ENCODE measurements at regions not wholly inside any gene's neighbourhood (a gene's known extent, or its start where the extent isn't known, plus 50 kb on each side); places are given as distances from the start of the nearest gene placed in this dataset.

- DNase-seq (ENCODE audit: insufficient read length, low spot score, missing footprints): no peak
- Histone ChIP-seq H4K20me1 (ENCODE audit: insufficient read depth, low read length) (no peaks in the 10 kb centered on the region), H3K4me3 (ENCODE audit: insufficient read depth, low read length) (no peak overlapping the region), H3K27ac (ENCODE audit: low read depth, low read length) (no peak overlapping the region), H3K4me1 (ENCODE audit: insufficient read depth, low read length) (no peaks in the 10 kb centered on the region), H3K27me3 (ENCODE audit: insufficient read depth, low read length) (peaks cover 33% of the 10 kb centered on the region), H3K79me2 (ENCODE audit: insufficient read depth, low read length) (no peaks in the 10 kb centered on the region), H3K4me2 (ENCODE audit: insufficient read depth, low read length) (no peak overlapping the region), H2AFZ (ENCODE audit: low read length) (no peak overlapping the region), H3K9me3 (ENCODE audit: low read depth, low read length) (no peaks in the 10 kb centered on the region), H3K36me3 (ENCODE audit: insufficient read depth, low read length) (no peaks in the 10 kb centered on the region)
- no peak for TF ChIP-seq CTCF (IDR thresholded peaks at IDR 0.05; ENCODE audit: extremely low read depth, low read depth, low read length)
Measured at GRCh38 chr17:36817483-36818048, 119.7 kb upstream of the LHX1 start.

- Histone ChIP-seq H3K36me3 (ENCODE audit: insufficient read depth, low read length) (no peaks in the 10 kb centered on the region), H4K20me1 (ENCODE audit: insufficient read depth, low read length) (no peaks in the 10 kb centered on the region), H3K4me3 (ENCODE audit: insufficient read depth, low read length) (no peak overlapping the region), H3K27ac (ENCODE audit: low read depth, low read length) (no peak overlapping the region), H3K9me3 (ENCODE audit: low read depth, low read length) (no peaks in the 10 kb centered on the region), H3K79me2 (ENCODE audit: insufficient read depth, low read length) (no peaks in the 10 kb centered on the region), H2AFZ (ENCODE audit: low read length) (no peak overlapping the region), H3K27me3 (ENCODE audit: insufficient read depth, low read length) (peaks cover 26% of the 10 kb centered on the region), H3K4me2 (ENCODE audit: insufficient read depth, low read length) (no peak overlapping the region), H3K4me1 (ENCODE audit: insufficient read depth, low read length) (no peaks in the 10 kb centered on the region)
- TF ChIP-seq CTCF (IDR thresholded peaks at IDR 0.05; ENCODE audit: extremely low read depth, low read depth, low read length): no peak
- DNase-seq (ENCODE audit: insufficient read length, low spot score, missing footprints): no peak
Measured at GRCh38 chr17:36818134-36818825, 119.0 kb upstream of the LHX1 start.

- no peak overlapping the region for H3K4me2 ChIP-seq (ENCODE audit: insufficient read depth, low read length)
- H3K27me3 ChIP-seq (ENCODE audit: insufficient read depth, low read length): peaks cover 28% of the 10 kb centered on the region
- no peak overlapping the region for H2AFZ ChIP-seq (ENCODE audit: low read length)
- no peak for DNase-seq (ENCODE audit: insufficient read length, low spot score, missing footprints)
- H3K4me3 ChIP-seq (ENCODE audit: insufficient read depth, low read length): no peak overlapping the region
- no peaks in the 10 kb centered on the region for H3K9me3 ChIP-seq (ENCODE audit: low read depth, low read length)
- no peak for TF ChIP-seq CTCF (IDR thresholded peaks at IDR 0.05; ENCODE audit: extremely low read depth, low read depth, low read length)
- H3K79me2 ChIP-seq (ENCODE audit: insufficient read depth, low read length): no peaks in the 10 kb centered on the region
- no peaks in the 10 kb centered on the region for H4K20me1 ChIP-seq (ENCODE audit: insufficient read depth, low read length)
- no peak overlapping the region for H3K27ac ChIP-seq (ENCODE audit: low read depth, low read length)
- no peaks in the 10 kb centered on the region for H3K36me3 ChIP-seq (ENCODE audit: insufficient read depth, low read length)
- H3K4me1 ChIP-seq (ENCODE audit: insufficient read depth, low read length): no peaks in the 10 kb centered on the region
Measured at GRCh38 chr17:36823850-36824677, 113.2 kb upstream of the LHX1 start.

GRCh38 chr17:36824678-36825101 is 112.6 kb upstream of the LHX1 start:
- no peaks in the 10 kb centered on the region for H3K9me3 ChIP-seq (ENCODE audit: low read depth, low read length)
- no peak for DNase-seq (ENCODE audit: insufficient read length, low spot score, missing footprints)
- H3K4me2 ChIP-seq (ENCODE audit: insufficient read depth, low read length): no peak overlapping the region
- H4K20me1 ChIP-seq (ENCODE audit: insufficient read depth, low read length): no peaks in the 10 kb centered on the region
- no peaks in the 10 kb centered on the region for H3K4me1 ChIP-seq (ENCODE audit: insufficient read depth, low read length)
- H3K4me3 ChIP-seq (ENCODE audit: insufficient read depth, low read length): no peak overlapping the region
- no peaks in the 10 kb centered on the region for H3K36me3 ChIP-seq (ENCODE audit: insufficient read depth, low read length)
- TF ChIP-seq CTCF (IDR thresholded peaks at IDR 0.05; ENCODE audit: extremely low read depth, low read depth, low read length): no peak
- H3K27ac ChIP-seq (ENCODE audit: low read depth, low read length): no peak overlapping the region
- H3K79me2 ChIP-seq (ENCODE audit: insufficient read depth, low read length): no peaks in the 10 kb centered on the region
- peaks cover 25% of the 10 kb centered on the region for H3K27me3 ChIP-seq (ENCODE audit: insufficient read depth, low read length)
- H2AFZ ChIP-seq (ENCODE audit: low read length): no peak overlapping the region
